ENCODE measurements at regions not wholly inside any gene's neighbourhood (a gene's known extent, or its start where the extent isn't known, plus 50 kb on each side); places are given as distances from the start of the nearest gene placed in this dataset.

- H3K9me3 ChIP-seq (ENCODE audit: control insufficient read depth in 4 of 4, low read length in 3 of 4): no peaks in the 10 kb centered on the region
- DNase-seq (ENCODE audit: low spot score): no peak
- 79% methylated on average over 7 of the region's 7 CpGs for WGBS
- no peaks in the 10 kb centered on the region for H3K27me3 ChIP-seq (ENCODE audit: control insufficient read depth in 4 of 4, insufficient read depth in 4 of 4, low read length in 3 of 4)
- no peaks in the 10 kb centered on the region for H3K4me1 ChIP-seq (ENCODE audit: control insufficient read depth in 4 of 4, insufficient read depth in 4 of 4, low read length in 3 of 4)
- H3K27ac ChIP-seq (ENCODE audit: low read depth in 1 of 2, low read length in 2 of 2): no peak overlapping the region
- H3K4me3 ChIP-seq (ENCODE audit: low read depth in 1 of 3, low read length in 3 of 3): no peak overlapping the region
- TF ChIP-seq CTCF (IDR thresholded peaks at IDR 0.05; ENCODE audit: low read depth, low read length, missing input control) (no peak), EGR1 (IDR thresholded peaks at IDR 0.05; ENCODE audit: low read depth in 2 of 2) (no peak)
- no peaks in the 10 kb centered on the region for H3K36me3 ChIP-seq (ENCODE audit: control insufficient read depth in 4 of 4, insufficient read depth in 3 of 4, low read depth in 1 of 4, low read length in 3 of 4)
- H3K9ac ChIP-seq (ENCODE audit: low read depth in 1 of 2, low read length in 2 of 2): no peak overlapping the region
These were observed 544.3 kb downstream of the TNS3 start for GRCh38 chr7:47037607-47038006.

- DNase-seq (ENCODE audit: low spot score): no peak
- Histone ChIP-seq H3K27me3 (ENCODE audit: control insufficient read depth in 4 of 4, insufficient read depth in 4 of 4, low read length in 3 of 4) (no peaks in the 10 kb centered on the region), H3K4me1 (ENCODE audit: control insufficient read depth in 4 of 4, insufficient read depth in 4 of 4, low read length in 3 of 4) (no peaks in the 10 kb centered on the region), H3K36me3 (ENCODE audit: control insufficient read depth in 4 of 4, insufficient read depth in 3 of 4, low read depth in 1 of 4, low read length in 3 of 4) (no peaks in the 10 kb centered on the region), H3K9ac (ENCODE audit: low read depth in 1 of 2, low read length in 2 of 2) (no peak overlapping the region), H3K27ac (ENCODE audit: low read depth in 1 of 2, low read length in 2 of 2) (no peak overlapping the region), H3K4me3 (ENCODE audit: low read depth in 1 of 3, low read length in 3 of 3) (no peak overlapping the region), H3K9me3 (ENCODE audit: control insufficient read depth in 4 of 4, low read length in 3 of 4) (no peaks in the 10 kb centered on the region)
- TF ChIP-seq NR2F2 (IDR thresholded peaks at IDR 0.05): no peak
- TF ChIP-seq HNF4G (IDR thresholded peaks at IDR 0.05): no peak
- WGBS: 81% methylated on average over 6 of the region's 6 CpGs
These were observed 545.0 kb downstream of the TNS3 start for GRCh38 chr7:47036909-47037308.

GRCh38 chr7:47035522-47035921 is 546.4 kb downstream of the TNS3 start:
- WGBS: 74% methylated on average over 2 of the region's 2 CpGs
- DNase-seq (ENCODE audit: low spot score): no peak
- Histone ChIP-seq H3K4me1 (ENCODE audit: control insufficient read depth in 4 of 4, insufficient read depth in 4 of 4, low read length in 3 of 4) (no peaks in the 10 kb centered on the region), H3K9ac (ENCODE audit: low read depth in 1 of 2, low read length in 2 of 2) (no peak overlapping the region), H3K36me3 (ENCODE audit: control insufficient read depth in 4 of 4, insufficient read depth in 3 of 4, low read depth in 1 of 4, low read length in 3 of 4) (no peaks in the 10 kb centered on the region), H3K27me3 (ENCODE audit: control insufficient read depth in 4 of 4, insufficient read depth in 4 of 4, low read length in 3 of 4) (no peaks in the 10 kb centered on the region), H3K27ac (ENCODE audit: low read depth in 1 of 2, low read length in 2 of 2) (no peak overlapping the region), H3K9me3 (ENCODE audit: control insufficient read depth in 4 of 4, low read length in 3 of 4) (no peaks in the 10 kb centered on the region), H3K4me3 (ENCODE audit: low read depth in 1 of 3, low read length in 3 of 3) (no peak overlapping the region)
- TF ChIP-seq MAX (IDR thresholded peaks at IDR 0.05) (no peak), EGR1 (IDR thresholded peaks at IDR 0.05; ENCODE audit: low read depth in 2 of 2) (no peak), FOXA1 (IDR thresholded peaks at IDR 0.05) (no peak), HNF4G (IDR thresholded peaks at IDR 0.05) (no peak), GABPA (IDR thresholded peaks at IDR 0.05 in 1 of 2, conservative IDR thresholded peaks at IDR 0.05 in 1 of 2) (no peak), YY1 (IDR thresholded peaks at IDR 0.05) (no peak), RAD21 (IDR thresholded peaks at IDR 0.05) (no peak), SP1 (IDR thresholded peaks at IDR 0.05) (peak; percentile 7), CTCF (IDR thresholded peaks at IDR 0.05; ENCODE audit: low read depth, low read length, missing input control) (no peak), ZBTB33 (IDR thresholded peaks at IDR 0.05) (no peak), HNF4A (conservative IDR thresholded peaks at IDR 0.05) (no peak), RXRA (IDR thresholded peaks at IDR 0.05) (peak; percentile 35 to 47), NR2F2 (IDR thresholded peaks at IDR 0.05) (peak; percentile 86), FOXA2 (IDR thresholded peaks at IDR 0.05) (no peak), JUND (IDR thresholded peaks at IDR 0.05) (no peak), ATF3 (IDR thresholded peaks at IDR 0.05) (no peak), TAF1 (conservative IDR thresholded peaks at IDR 0.05) (no peak), REST (IDR thresholded peaks at IDR 0.05) (no peak)

All from liver (tissue), 8 donors.